ENCODE measurements at regions not wholly inside any gene's neighbourhood (a gene's known extent, or its start where the extent isn't known, plus 50 kb on each side); places are given as distances from the start of the nearest gene placed in this dataset.

DNA sequence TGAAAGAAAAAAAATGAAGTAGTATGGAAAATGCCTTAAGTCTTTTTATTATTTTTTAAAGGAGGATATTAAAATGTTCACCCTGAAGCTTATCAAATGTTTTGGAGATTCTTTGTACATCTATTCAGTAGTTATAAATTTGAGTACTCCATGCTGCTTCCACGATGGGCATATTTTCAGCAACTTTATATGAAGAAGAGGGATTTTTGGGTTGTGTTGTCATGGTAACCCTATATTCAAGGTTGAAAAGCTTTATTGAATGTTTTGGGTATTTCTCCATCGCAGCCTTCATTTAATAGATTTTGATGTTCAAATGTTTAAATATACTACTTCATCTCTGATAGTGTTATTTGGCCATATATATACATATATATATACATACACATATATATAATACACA is 557.5 kb downstream of the CAAP1 start:
- TF ChIP-seq, protein P1, sequence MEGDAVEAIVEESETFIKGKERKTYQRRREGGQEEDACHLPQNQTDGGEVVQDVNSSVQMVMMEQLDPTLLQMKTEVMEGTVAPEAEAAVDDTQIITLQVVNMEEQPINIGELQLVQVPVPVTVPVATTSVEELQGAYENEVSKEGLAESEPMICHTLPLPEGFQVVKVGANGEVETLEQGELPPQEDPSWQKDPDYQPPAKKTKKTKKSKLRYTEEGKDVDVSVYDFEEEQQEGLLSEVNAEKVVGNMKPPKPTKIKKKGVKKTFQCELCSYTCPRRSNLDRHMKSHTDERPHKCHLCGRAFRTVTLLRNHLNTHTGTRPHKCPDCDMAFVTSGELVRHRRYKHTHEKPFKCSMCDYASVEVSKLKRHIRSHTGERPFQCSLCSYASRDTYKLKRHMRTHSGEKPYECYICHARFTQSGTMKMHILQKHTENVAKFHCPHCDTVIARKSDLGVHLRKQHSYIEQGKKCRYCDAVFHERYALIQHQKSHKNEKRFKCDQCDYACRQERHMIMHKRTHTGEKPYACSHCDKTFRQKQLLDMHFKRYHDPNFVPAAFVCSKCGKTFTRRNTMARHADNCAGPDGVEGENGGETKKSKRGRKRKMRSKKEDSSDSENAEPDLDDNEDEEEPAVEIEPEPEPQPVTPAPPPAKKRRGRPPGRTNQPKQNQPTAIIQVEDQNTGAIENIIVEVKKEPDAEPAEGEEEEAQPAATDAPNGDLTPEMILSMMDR (IDR thresholded peaks at IDR 0.05) = no peak
- no peak for TF ChIP-seq POLR2A (IDR thresholded peaks at IDR 0.05)
